Esophagus muscularis mucosa (tissue), 4 donors: ENCODE measurements at regions not wholly inside any gene's neighbourhood (a gene's known extent, or its start where the extent isn't known, plus 50 kb on each side); places are given as distances from the start of the nearest gene placed in this dataset.
"Not testable (repeated sequence)": the region's sequence is repeated elsewhere in the genome, so short reads cannot be mapped to it uniquely, and the experiment has no call there.

Source experiments
- DNase-seq: peaks from one replicate; pipeline ENCODE4 v3.0.0-alpha.2; 2017; ENCODE audit errors: extremely low spot score
- H3K27ac ChIP-seq, 4 donors: fragments of 200-600 bp; sonication (generic); replicated peaks in 1 of 4; 1 replicate in 3 of 4; 2 replicates in 1 of 4; pipeline ENCODE4 v1.5.1; 2016 to 2019; ENCODE audit warnings: mild to moderate bottlenecking in 1 of 4
- H3K27me3 ChIP-seq, 4 donors: fragments of 200-600 bp; sonication (generic); one replicate each; pipeline versions ENCODE4 v1.5.1 to v1.6.0; 2016 to 2019
- H3K36me3 ChIP-seq, 4 donors: fragments of 200-600 bp; sonication (generic); one replicate each; pipeline ENCODE4 v1.5.1; 2016 to 2019
- H3K4me1 ChIP-seq, 4 donors: fragments of 200-600 bp; sonication (generic); one replicate each; pipeline ENCODE4 v1.5.1; 2016 to 2019
- H3K4me3 ChIP-seq, 4 donors: fragments of 200-600 bp; sonication (generic); 1 replicate in 2 of 4; 2 replicates in 2 of 4; pipeline ENCODE4 v1.5.1; 2016 to 2019; ENCODE audit warnings: mild to moderate bottlenecking in 4 of 4, moderate library complexity in 1 of 4
- H3K9me3 ChIP-seq, 4 donors: fragments of 200-600 bp; sonication (generic); 1 replicate in 3 of 4; 2 replicates in 1 of 4; pipeline ENCODE4 v1.5.1; 2016 to 2019
- EP300 ChIP-seq: sonication (generic); formaldehyde crosslinking; IDR thresholded peaks from one replicate; pipeline ENCODE4 v1.6.1; 2017; ENCODE audit warnings: antibody characterized with exemption
- POLR2A ChIP-seq: fragments of 450-650 bp; IDR thresholded peaks from one replicate; pipeline ENCODE4 v1.6.1; 2017; ENCODE audit warnings: antibody characterized with exemption, moderate library complexity, mild to moderate bottlenecking, low read depth
- POLR2AphosphoS5 ChIP-seq, 2 donors: sonication (generic); formaldehyde crosslinking; IDR thresholded peaks; one replicate each; pipeline ENCODE4 v1.6.1; 2017; ENCODE audit warnings: antibody characterized with exemption in 2 of 2
- WGBS: methylation state at CpG from one replicate; pipeline ENCODE4 v1.1.5; 2018; 5-methylcytosine and 5-hydroxymethylcytosine counted together
- intact Hi-C: fragments of 100-400 bp; cut with DNase I; formaldehyde crosslinking; loops from one replicate; pipeline ENCODE4 v1.15.1; 2023
- TF ChIP-seq, protein P1 (sequence below), 3 experiments: fragments of 200-600 bp in 2 of 3; fragments of 450-650 bp in 1 of 3; sonication (generic) in 2 of 3; IDR thresholded peaks; one replicate each; pipeline ENCODE4 v1.5.1; 2017 to 2019; ENCODE audit warnings: antibody characterized with exemption in 3 of 3, mild to moderate bottlenecking in 2 of 3, moderate library complexity in 1 of 3

DNA sequence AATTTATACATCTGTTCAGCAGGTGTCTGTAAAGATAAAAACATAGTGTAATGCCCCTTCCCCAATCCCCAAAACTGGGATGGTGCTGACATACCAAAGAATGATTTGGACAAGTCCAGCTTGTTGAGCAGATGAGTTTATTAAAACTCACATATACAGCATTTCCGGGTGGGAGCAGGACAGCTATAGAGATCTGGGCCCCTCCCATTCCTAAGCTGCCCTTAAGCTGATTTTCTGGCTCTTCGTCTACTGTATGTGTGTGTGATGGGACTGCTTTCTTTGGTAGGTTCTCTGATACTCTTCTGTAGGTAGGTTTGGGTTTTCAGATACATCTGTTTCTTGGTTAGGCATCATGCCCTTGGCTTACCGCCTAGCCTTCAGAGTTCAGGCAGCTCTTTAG, 703.7 kb upstream of the PCDH10 start:
- TF ChIP-seq POLR2AphosphoS5 (IDR thresholded peaks at IDR 0.05): no peak
- TF ChIP-seq, protein P1, sequence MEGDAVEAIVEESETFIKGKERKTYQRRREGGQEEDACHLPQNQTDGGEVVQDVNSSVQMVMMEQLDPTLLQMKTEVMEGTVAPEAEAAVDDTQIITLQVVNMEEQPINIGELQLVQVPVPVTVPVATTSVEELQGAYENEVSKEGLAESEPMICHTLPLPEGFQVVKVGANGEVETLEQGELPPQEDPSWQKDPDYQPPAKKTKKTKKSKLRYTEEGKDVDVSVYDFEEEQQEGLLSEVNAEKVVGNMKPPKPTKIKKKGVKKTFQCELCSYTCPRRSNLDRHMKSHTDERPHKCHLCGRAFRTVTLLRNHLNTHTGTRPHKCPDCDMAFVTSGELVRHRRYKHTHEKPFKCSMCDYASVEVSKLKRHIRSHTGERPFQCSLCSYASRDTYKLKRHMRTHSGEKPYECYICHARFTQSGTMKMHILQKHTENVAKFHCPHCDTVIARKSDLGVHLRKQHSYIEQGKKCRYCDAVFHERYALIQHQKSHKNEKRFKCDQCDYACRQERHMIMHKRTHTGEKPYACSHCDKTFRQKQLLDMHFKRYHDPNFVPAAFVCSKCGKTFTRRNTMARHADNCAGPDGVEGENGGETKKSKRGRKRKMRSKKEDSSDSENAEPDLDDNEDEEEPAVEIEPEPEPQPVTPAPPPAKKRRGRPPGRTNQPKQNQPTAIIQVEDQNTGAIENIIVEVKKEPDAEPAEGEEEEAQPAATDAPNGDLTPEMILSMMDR (IDR thresholded peaks at IDR 0.05): no peak
- no peak for TF ChIP-seq POLR2A
- TF ChIP-seq EP300: no peak
- Histone ChIP-seq H3K4me3 (no peak overlapping the region), H3K27me3 (no peaks in the 10 kb centered on the region), H3K4me1 (no peaks in the 10 kb centered on the region), H3K36me3 (no peaks in the 10 kb centered on the region), H3K27ac (no peak overlapping the region), H3K9me3 (peaks cover 0 to 5% (median 0%) of the 10 kb centered on the region in 4 donors)
- WGBS: 84% methylated on average over 3 of the region's 3 CpGs
- intact Hi-C loops: no loop called here
- no peak for DNase-seq

DNA sequence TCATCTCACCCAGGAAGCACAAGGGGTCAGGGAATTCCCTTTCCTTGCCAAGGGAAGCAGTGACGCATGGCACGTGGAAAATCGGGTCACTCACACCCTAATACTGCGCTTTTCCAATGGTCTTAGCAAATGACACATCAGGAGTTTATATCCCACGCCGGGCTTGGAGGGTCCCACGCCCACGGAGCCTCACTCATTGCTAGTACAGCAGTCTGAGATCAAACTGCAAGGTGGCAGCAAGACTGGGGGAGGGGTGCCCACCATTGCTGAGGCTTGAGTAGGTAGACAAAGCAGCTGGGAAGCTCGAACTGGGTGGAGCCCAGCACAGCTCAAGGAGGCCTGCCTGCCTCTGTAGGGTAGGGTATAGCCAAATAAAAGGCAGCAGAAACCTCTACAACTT, 691.1 kb upstream of the PCDH10 start:
- H3K27ac ChIP-seq, H3K9me3 ChIP-seq, intact Hi-C loops, DNase-seq, H3K36me3 ChIP-seq, H3K4me3 ChIP-seq, H3K27me3 ChIP-seq, H3K4me1 ChIP-seq: not testable (repeated sequence)
- WGBS: 83% methylated on average over 9 of the region's 9 CpGs

DNA sequence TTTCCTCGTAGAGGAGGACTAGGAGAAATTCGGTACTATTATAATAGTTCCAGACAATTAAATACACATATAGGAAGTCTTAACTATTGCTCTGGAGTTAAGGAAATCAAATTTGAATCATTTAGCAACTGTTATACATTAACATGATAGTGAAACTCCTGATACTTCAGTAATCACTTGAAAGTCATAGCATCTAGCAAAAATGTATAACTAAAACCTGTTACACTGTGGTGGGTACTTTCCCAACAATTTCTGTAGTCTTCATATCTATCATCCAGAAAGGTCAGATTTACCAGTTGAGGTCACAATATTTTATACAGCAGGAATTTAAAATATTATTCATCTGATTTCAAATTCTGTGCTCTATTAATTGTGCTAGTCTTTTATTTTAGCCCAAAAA, 669.6 kb upstream of the PCDH10 start:
- no peak for TF ChIP-seq POLR2AphosphoS5 (IDR thresholded peaks at IDR 0.05)
- TF ChIP-seq EP300: no peak
- no peak for TF ChIP-seq POLR2A
- TF ChIP-seq, protein P1 (IDR thresholded peaks at IDR 0.05): no peak
- Histone ChIP-seq H3K27ac (no peak overlapping the region), H3K36me3 (no peaks in the 10 kb centered on the region), H3K27me3 (no peaks in the 10 kb centered on the region), H3K9me3 (no peaks in the 10 kb centered on the region), H3K4me1 (no peaks in the 10 kb centered on the region), H3K4me3 (no peak overlapping the region)
- 76% methylated on average over 2 of the region's 2 CpGs for WGBS
- DNase-seq: no peak
- intact Hi-C loops: no loop called here

DNA sequence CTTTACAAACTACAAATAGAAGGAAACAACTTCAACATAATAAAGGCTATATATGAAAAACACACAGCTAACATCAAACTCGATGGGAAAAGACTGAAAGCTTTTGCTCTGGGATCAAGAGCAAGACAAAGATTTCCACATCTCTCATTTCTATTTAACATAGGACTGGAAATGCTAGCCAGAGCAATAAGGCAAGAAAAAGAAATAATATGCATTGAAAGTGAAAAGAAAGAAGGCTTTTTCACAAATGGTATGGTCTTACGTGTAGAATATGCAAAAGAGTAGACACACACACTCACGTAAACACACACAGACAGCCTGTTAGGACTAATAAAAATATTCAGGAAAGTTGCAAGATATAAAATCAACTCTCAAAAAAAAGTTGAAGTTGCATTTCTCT, 660.5 kb upstream of the PCDH10 start:
- H3K27ac ChIP-seq: no peak overlapping the region
- no peaks in the 10 kb centered on the region for H3K36me3 ChIP-seq
- H3K4me3 ChIP-seq: no peak overlapping the region
- no peak for DNase-seq
- no peaks in the 10 kb centered on the region for H3K4me1 ChIP-seq
- H3K27me3 ChIP-seq: no peaks in the 10 kb centered on the region
- TF ChIP-seq EP300 (no peak), POLR2AphosphoS5 (IDR thresholded peaks at IDR 0.05) (no peak), POLR2A (no peak)
- TF ChIP-seq, protein P1 (IDR thresholded peaks at IDR 0.05): no peak
- WGBS: 90% methylated on average over 3 of the region's 3 CpGs
- intact Hi-C loops: no loop called here
- H3K9me3 ChIP-seq: peaks cover 0 to 19% (median 9%) of the 10 kb centered on the region in 4 donors

DNA sequence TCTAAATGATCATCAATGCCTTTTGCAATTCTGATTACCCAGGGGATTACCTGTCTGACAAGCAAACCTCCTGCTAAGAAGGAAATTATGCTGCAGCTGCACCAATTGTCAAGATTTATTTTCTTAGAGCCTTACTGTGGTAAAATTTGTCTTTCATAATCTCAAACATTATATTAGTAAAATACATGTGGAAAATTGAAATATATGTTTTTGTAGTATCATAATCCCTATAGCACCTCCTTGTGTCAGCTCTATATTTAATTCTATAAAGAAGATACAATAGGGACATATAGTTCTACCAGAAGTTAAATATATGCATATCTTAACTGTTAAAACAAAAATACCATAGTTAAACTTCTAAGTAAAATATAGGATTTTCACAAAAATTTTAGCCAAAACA, 655.6 kb upstream of the PCDH10 start:
- H3K27ac ChIP-seq: no peak overlapping the region
- peaks cover 0 to 13% (median 8%) of the 10 kb centered on the region in 4 donors for H3K9me3 ChIP-seq
- no peaks in the 10 kb centered on the region for H3K4me1 ChIP-seq
- TF ChIP-seq POLR2AphosphoS5 (IDR thresholded peaks at IDR 0.05): no peak
- TF ChIP-seq, protein P1 (IDR thresholded peaks at IDR 0.05): no peak
- no peak for TF ChIP-seq EP300
- no peak for TF ChIP-seq POLR2A
- no peak for DNase-seq
- H3K27me3 ChIP-seq: no peaks in the 10 kb centered on the region
- intact Hi-C loops: no loop called here
- H3K36me3 ChIP-seq: no peaks in the 10 kb centered on the region
- no peak overlapping the region for H3K4me3 ChIP-seq

DNA sequence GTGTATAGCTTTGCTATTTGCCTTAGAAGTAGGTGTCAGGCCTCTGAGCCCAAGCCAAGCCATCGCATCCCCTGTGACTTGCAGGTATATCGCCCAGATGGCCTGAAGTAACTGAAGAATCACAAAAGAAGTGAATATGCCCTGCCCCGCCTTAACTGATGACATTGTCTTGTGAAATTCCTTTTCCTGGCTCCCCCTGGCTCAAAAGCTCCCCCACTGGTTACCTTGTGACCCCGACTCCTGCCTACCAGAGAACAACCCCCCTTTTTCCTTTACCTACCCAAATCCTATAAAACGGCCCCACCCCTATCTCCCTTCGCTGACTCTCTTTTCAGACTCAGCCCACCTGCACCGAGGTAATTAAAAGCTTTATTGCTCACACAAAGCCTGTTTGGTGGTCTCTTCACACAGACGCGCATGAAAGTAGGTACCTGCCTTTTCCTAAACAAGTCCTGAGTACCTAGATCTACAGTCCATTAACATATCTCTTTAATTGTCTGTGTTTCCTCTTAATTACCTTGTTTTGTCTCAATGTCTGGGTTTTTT, 653.8 kb upstream of the PCDH10 start:
- H3K36me3 ChIP-seq, intact Hi-C loops, H3K27me3 ChIP-seq, H3K27ac ChIP-seq, H3K4me3 ChIP-seq, DNase-seq, H3K9me3 ChIP-seq, H3K4me1 ChIP-seq: not testable (repeated sequence)
- WGBS: 70% methylated on average over 9 of the region's 9 CpGs
